Epithelial cell of proximal tubule (primary cell): ENCODE measurements at regions not wholly inside any gene's neighbourhood (a gene's known extent, or its start where the extent isn't known, plus 50 kb on each side); places are given as distances from the start of the nearest gene placed in this dataset.

Source experiments
- DNase-seq: peaks from one replicate; pipeline ENCODE4 v3.0.0-alpha.2; 2011; ENCODE audit warnings: low read depth
- H3K4me3 ChIP-seq: 2 replicates; pipeline ENCODE4 v1.5.1; 2011; ENCODE audit warnings: low read depth, mild to moderate bottlenecking, low read length
- CTCF ChIP-seq: conservative IDR thresholded peaks from 2 replicates; pipeline ENCODE4 v1.5.1; 2012; ENCODE audit warnings: low read depth, mild to moderate bottlenecking, low read length

- no peak overlapping the region for H3K4me3 ChIP-seq
- no peak for TF ChIP-seq CTCF
- DNase-seq = no peak
Observed at GRCh38 chr10:33893506-33893905, 559.0 kb upstream of the NRP1 start.

GRCh38 chr10:33889371-33889770 is 554.9 kb upstream of the NRP1 start:
- DNase-seq = no peak
- H3K4me3 ChIP-seq = no peak overlapping the region
- no peak for TF ChIP-seq CTCF

GRCh38 chr10:33887188-33887587 is 552.7 kb upstream of the NRP1 start:
- no peak for TF ChIP-seq CTCF
- no peak for DNase-seq

GRCh38 chr10:33886299-33886698 is 551.8 kb upstream of the NRP1 start:
- no peak for DNase-seq
- no peak overlapping the region for H3K4me3 ChIP-seq
- no peak for TF ChIP-seq CTCF

More at GRCh38 chr10:33887188-33887587, 552.7 kb upstream of the NRP1 start:
- no peak overlapping the region for H3K4me3 ChIP-seq

- TF ChIP-seq CTCF = no peak
- DNase-seq = no peak
- H3K4me3 ChIP-seq = no peak overlapping the region
Observed at GRCh38 chr10:33884604-33885003, 550.1 kb upstream of the NRP1 start.

GRCh38 chr10:33883881-33884280 is 549.4 kb upstream of the NRP1 start:
- no peak overlapping the region for H3K4me3 ChIP-seq
- DNase-seq = no peak
- no peak for TF ChIP-seq CTCF

GRCh38 chr10:33882996-33883395 is 548.5 kb upstream of the NRP1 start:
- no peak overlapping the region for H3K4me3 ChIP-seq
- TF ChIP-seq CTCF = no peak
- no peak for DNase-seq
